OCI-LY3 (cell line): ENCODE measurements at regions not wholly inside any gene's neighbourhood (a gene's known extent, or its start where the extent isn't known, plus 50 kb on each side); places are given as distances from the start of the nearest gene placed in this dataset.

Experiments used
- EZH2phosphoT487 ChIP-seq: fragments of 200-600 bp; shearing (Covaris generic); IDR thresholded peaks from 2 replicates; pipeline ENCODE4 v1.6.1; 2018; ENCODE audit warnings: antibody characterized with exemption, mixed run types, low read depth
- TF ChIP-seq, protein P1 (sequence below): fragments of 200-600, 300-600 bp; sonication (generic); IDR thresholded peaks from 2 replicates; pipeline ENCODE4 v1.5.1; 2014; ENCODE audit warnings: antibody characterized with exemption, low read length, low read depth

DNA sequence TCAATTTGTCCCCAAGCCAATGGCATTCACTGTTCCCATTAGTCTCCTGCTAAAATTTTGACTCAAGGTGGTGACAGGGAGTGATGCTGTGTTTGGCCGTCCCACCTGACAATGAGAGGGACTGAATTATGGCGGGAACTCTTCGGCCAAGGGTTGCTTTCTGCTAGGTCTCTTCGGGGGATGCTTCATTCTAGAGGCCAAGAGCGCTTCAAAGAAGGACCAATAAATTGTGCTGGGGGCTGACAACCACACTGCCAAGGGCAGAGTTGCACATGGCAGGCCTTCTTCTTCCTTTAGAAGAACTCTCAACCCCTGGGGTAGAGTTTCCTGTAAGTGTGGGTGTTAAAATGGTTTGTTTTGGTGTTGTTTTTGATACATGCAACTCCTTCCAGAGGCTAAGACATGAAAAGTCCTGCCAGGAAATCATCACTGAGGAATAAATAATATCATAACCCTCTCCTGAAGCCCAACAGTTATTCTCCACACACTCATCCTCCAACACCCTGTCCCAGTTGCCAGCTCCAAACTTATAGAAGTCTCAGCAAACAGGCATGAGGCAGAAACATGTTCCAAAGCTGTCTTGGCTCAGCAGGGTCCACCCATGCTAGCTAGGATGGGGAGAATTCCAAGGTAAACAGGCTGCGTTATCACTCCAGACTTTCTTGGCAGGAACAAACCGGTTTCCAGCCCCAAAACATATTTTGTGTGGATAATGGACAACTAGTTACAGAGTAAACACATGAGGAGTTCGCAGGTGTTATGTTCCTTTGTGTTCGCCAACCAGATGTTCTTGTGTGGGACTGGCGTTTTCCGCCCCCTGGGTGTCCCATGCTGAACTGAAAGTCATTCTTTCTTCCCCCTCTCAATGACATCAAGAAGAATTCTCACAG lies 396.7 kb upstream of the RGMA start:
- TF ChIP-seq EZH2phosphoT487 = no peak
- TF ChIP-seq, protein P1, sequence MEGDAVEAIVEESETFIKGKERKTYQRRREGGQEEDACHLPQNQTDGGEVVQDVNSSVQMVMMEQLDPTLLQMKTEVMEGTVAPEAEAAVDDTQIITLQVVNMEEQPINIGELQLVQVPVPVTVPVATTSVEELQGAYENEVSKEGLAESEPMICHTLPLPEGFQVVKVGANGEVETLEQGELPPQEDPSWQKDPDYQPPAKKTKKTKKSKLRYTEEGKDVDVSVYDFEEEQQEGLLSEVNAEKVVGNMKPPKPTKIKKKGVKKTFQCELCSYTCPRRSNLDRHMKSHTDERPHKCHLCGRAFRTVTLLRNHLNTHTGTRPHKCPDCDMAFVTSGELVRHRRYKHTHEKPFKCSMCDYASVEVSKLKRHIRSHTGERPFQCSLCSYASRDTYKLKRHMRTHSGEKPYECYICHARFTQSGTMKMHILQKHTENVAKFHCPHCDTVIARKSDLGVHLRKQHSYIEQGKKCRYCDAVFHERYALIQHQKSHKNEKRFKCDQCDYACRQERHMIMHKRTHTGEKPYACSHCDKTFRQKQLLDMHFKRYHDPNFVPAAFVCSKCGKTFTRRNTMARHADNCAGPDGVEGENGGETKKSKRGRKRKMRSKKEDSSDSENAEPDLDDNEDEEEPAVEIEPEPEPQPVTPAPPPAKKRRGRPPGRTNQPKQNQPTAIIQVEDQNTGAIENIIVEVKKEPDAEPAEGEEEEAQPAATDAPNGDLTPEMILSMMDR = no peak
